ENCODE measurements at regions not wholly inside any gene's neighbourhood (a gene's known extent, or its start where the extent isn't known, plus 50 kb on each side); places are given as distances from the start of the nearest gene placed in this dataset.

DNA sequence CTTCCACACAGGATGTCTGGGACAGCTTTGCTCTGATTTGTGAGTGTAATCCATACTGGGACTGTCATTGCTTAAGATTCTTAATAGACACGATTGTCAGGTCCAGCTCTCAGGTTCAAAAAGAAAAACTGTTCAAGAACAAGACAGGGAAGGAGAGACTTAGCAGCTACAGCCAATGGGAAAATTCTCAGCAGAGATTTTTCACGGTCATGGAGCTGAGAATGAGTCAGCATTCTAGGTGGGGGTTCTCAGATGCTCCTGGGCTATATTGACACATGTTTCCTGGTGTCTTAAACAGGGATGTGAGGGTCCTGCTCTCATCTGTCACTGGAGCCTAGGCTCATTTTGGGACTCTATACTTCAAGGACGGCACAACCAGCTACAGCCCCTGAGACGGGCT is 318.3 kb downstream of the RRAGC start:
- no peaks in the 10 kb centered on the region for H3K36me3 ChIP-seq
- no peaks in the 10 kb centered on the region for H3K9me3 ChIP-seq
- H3K4me3 ChIP-seq, result no peak overlapping the region
- no peak for DNase-seq (ENCODE audit: extremely low spot score in 2 of 2)
- H3K27me3 ChIP-seq, result no peaks in the 10 kb centered on the region
- no peaks in the 10 kb centered on the region for H3K4me1 ChIP-seq
- intact Hi-C loops (cut with DNase I), result no loop called here
- no peak overlapping the region for H3K27ac ChIP-seq
- TF ChIP-seq POLR2AphosphoS5 (IDR thresholded peaks at IDR 0.05; ENCODE audit: insufficient read depth in 1 of 2, low read depth in 1 of 2) (no peak), POLR2A (IDR thresholded peaks at IDR 0.05) (no peak)
- TF ChIP-seq, protein P1, sequence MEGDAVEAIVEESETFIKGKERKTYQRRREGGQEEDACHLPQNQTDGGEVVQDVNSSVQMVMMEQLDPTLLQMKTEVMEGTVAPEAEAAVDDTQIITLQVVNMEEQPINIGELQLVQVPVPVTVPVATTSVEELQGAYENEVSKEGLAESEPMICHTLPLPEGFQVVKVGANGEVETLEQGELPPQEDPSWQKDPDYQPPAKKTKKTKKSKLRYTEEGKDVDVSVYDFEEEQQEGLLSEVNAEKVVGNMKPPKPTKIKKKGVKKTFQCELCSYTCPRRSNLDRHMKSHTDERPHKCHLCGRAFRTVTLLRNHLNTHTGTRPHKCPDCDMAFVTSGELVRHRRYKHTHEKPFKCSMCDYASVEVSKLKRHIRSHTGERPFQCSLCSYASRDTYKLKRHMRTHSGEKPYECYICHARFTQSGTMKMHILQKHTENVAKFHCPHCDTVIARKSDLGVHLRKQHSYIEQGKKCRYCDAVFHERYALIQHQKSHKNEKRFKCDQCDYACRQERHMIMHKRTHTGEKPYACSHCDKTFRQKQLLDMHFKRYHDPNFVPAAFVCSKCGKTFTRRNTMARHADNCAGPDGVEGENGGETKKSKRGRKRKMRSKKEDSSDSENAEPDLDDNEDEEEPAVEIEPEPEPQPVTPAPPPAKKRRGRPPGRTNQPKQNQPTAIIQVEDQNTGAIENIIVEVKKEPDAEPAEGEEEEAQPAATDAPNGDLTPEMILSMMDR (IDR thresholded peaks at IDR 0.05), result no peak

DNA sequence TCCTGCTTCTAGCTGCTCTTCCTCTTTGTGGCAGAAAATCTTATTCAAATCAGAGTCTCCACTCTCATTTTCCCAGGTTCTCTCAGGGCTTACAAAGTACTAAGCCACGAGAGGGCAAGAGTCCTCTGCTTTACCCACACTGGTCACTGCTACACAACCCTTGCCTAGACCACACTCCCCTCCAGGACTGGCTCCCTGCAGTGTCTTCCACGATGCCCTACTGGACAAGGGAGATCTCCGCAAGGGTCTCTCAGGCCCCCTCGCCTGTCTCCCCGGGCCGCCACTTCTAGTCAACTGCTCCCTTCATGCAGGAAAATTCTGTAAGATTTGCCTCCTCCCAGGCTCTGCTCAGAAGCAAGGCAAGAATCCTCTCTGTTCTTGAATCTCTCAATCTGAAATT is 319.6 kb downstream of the RRAGC start:
- no peak for DNase-seq (ENCODE audit: extremely low spot score in 2 of 2)
- H3K9me3 ChIP-seq, result no peaks in the 10 kb centered on the region
- no peaks in the 10 kb centered on the region for H3K36me3 ChIP-seq
- no peaks in the 10 kb centered on the region for H3K4me1 ChIP-seq
- no peaks in the 10 kb centered on the region for H3K27me3 ChIP-seq
- TF ChIP-seq POLR2A (IDR thresholded peaks at IDR 0.05), result no peak
- no peak for TF ChIP-seq POLR2AphosphoS5 (IDR thresholded peaks at IDR 0.05; ENCODE audit: insufficient read depth in 1 of 2, low read depth in 1 of 2)
- TF ChIP-seq, protein P1 (IDR thresholded peaks at IDR 0.05), result no peak
- no peak overlapping the region for H3K27ac ChIP-seq
- H3K4me3 ChIP-seq, result no peak overlapping the region
- intact Hi-C loops (cut with DNase I), result no loop called here

DNA sequence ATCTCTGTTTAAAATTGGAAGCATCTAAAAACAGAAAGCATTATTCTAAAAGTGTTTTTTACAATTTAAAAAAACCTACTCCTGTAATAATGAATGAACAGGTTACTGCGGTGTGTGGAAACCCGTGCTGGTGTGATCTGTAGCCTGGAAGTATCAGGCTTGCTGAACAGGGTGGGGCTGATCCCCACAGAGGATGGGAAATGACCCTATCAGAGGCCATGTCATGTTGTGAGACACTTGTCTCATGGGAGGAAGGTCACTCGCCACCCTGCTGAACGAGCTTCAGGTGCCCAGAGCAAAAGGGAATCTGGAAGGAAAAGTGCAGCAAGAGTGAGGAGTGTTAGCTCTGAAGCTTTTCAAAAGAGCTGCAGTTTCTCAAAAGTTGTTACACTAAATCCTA is 320.7 kb downstream of the RRAGC start:
- intact Hi-C loops (cut with DNase I), result no loop called here
- Histone ChIP-seq H3K4me1 (no peaks in the 10 kb centered on the region), H3K36me3 (no peaks in the 10 kb centered on the region), H3K27ac (no peak overlapping the region), H3K4me3 (no peak overlapping the region), H3K27me3 (no peaks in the 10 kb centered on the region), H3K9me3 (no peaks in the 10 kb centered on the region)
- TF ChIP-seq POLR2A (IDR thresholded peaks at IDR 0.05) (no peak), POLR2AphosphoS5 (IDR thresholded peaks at IDR 0.05; ENCODE audit: insufficient read depth in 1 of 2, low read depth in 1 of 2) (no peak)
- TF ChIP-seq, protein P1 (IDR thresholded peaks at IDR 0.05), result no peak
- DNase-seq (ENCODE audit: extremely low spot score in 2 of 2), result no peak

DNA sequence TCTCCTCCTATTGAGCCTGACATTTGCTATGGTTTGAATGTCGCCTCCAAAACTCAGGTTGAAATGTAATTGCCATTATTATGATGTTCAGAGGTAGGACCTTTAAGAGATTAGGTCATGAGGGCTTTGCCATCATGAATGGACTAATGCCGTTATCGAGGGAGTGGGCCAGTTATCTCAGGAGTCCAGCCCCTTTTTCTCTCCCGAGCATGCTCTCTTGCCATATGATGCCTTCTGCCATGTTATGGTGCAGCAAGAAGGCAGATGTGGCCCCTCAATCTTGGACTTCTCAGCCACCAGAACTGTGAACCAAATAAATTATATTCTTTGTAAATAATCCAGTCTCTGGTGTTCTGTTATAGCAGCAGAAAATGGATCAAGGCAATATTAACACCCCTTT is 323.5 kb downstream of the RRAGC start:
- no peak overlapping the region for H3K4me3 ChIP-seq
- H3K36me3 ChIP-seq, result no peaks in the 10 kb centered on the region
- DNase-seq (ENCODE audit: extremely low spot score in 2 of 2), result no peak
- intact Hi-C loops (cut with DNase I), result no loop called here
- no peaks in the 10 kb centered on the region for H3K9me3 ChIP-seq
- H3K27ac ChIP-seq, result no peak overlapping the region
- no peaks in the 10 kb centered on the region for H3K4me1 ChIP-seq
- TF ChIP-seq, protein P1 (IDR thresholded peaks at IDR 0.05), result no peak
- no peak for TF ChIP-seq POLR2AphosphoS5 (IDR thresholded peaks at IDR 0.05; ENCODE audit: insufficient read depth in 1 of 2, low read depth in 1 of 2)
- TF ChIP-seq POLR2A (IDR thresholded peaks at IDR 0.05), result no peak
- no peaks in the 10 kb centered on the region for H3K27me3 ChIP-seq

GRCh38 chr1:38534473-38534823 is 325.1 kb downstream of the RRAGC start:
- no peak for DNase-seq (ENCODE audit: extremely low spot score in 2 of 2)
- no peaks in the 10 kb centered on the region for H3K27me3 ChIP-seq
- intact Hi-C loops (cut with DNase I), result no loop called here
- no peaks in the 10 kb centered on the region for H3K4me1 ChIP-seq
- no peak overlapping the region for H3K4me3 ChIP-seq
- H3K9me3 ChIP-seq, result no peaks in the 10 kb centered on the region
- TF ChIP-seq, protein P1 (IDR thresholded peaks at IDR 0.05), result no peak
- TF ChIP-seq POLR2A (IDR thresholded peaks at IDR 0.05), result no peak
- no peak for TF ChIP-seq POLR2AphosphoS5 (IDR thresholded peaks at IDR 0.05; ENCODE audit: insufficient read depth in 1 of 2, low read depth in 1 of 2)
- no peak overlapping the region for H3K27ac ChIP-seq
- H3K36me3 ChIP-seq, result no peaks in the 10 kb centered on the region

All from vagina (tissue), 2 donors.